ENCODE measurements at regions not wholly inside any gene's neighbourhood (a gene's known extent, or its start where the extent isn't known, plus 50 kb on each side); places are given as distances from the start of the nearest gene placed in this dataset.

GRCh38 chr5:60346393-60346792, 353.6 kb downstream of the DEPDC1B start:
- Histone ChIP-seq H3K4me1 (replicated peaks in 1 of 2) (no peaks in the 10 kb centered on the region), H3K4me3 (no peak overlapping the region), H3K27ac (no peak overlapping the region)
- in situ Hi-C loops (cut with MboI; ENCODE audit: low pct_unique_long_range_greater_than_20kb in 2 of 9, low sequenced_read_pairs in 9 of 9, unreplicated experiment in 9 of 9), result no loop called here
- WGBS, 10 experiments, result 0 to 100% (median 50%) methylated on average over 1 of the region's 1 CpG; no CpG with 5 or more reads in 5 of the 10 experiments
- ATAC-seq (replicated peaks in 6 of 8), result peak in 4 of 8 experiments; percentile 22 to 79 (median 50)

GRCh38 chr5:60343102-60343501, 356.9 kb downstream of the DEPDC1B start:
- 42 to 100% (median 87%) methylated on average over 1 to 4 of the region's 4 CpGs; no CpG with 5 or more reads in 1 of the 10 experiments for WGBS, 10 experiments
- Histone ChIP-seq H3K27ac (no peak overlapping the region), H3K4me3 (no peak overlapping the region), H3K4me1 (replicated peaks in 1 of 2) (no peaks in the 10 kb centered on the region)
- ATAC-seq (replicated peaks in 6 of 8), result no peak
- in situ Hi-C loops (cut with MboI; ENCODE audit: low pct_unique_long_range_greater_than_20kb in 2 of 9, low sequenced_read_pairs in 9 of 9, unreplicated experiment in 9 of 9), result no loop called here

GRCh38 chr5:60340965-60341471, 358.9 kb downstream of the DEPDC1B start:
- in situ Hi-C loops (cut with MboI; ENCODE audit: low pct_unique_long_range_greater_than_20kb in 2 of 9, low sequenced_read_pairs in 9 of 9, unreplicated experiment in 9 of 9), result no loop called here
- no peak overlapping the region for H3K27ac ChIP-seq
- ATAC-seq (replicated peaks in 6 of 8), result no peak
- no peaks in the 10 kb centered on the region for H3K4me1 ChIP-seq (replicated peaks in 1 of 2)
- 18 to 73% (median 59%) methylated on average over 1 to 2 of the region's 2 CpGs; no CpG with 5 or more reads in 2 of the 10 experiments for WGBS, 10 experiments
- H3K4me3 ChIP-seq, result no peak overlapping the region

- no peak for ATAC-seq (replicated peaks in 6 of 8)
- Histone ChIP-seq H3K4me3 (no peak overlapping the region), H3K27ac (no peak overlapping the region), H3K4me1 (replicated peaks in 1 of 2) (no peaks in the 10 kb centered on the region)
- in situ Hi-C loops (cut with MboI; ENCODE audit: low pct_unique_long_range_greater_than_20kb in 2 of 9, low sequenced_read_pairs in 9 of 9, unreplicated experiment in 9 of 9), result no loop called here
- 71 to 100% (median 85%) methylated on average over 1 of the region's 1 CpG; no CpG with 5 or more reads in 2 of the 10 experiments for WGBS, 10 experiments
These were observed 359.6 kb downstream of the DEPDC1B start for GRCh38 chr5:60340326-60340725.

- Histone ChIP-seq H3K27ac (no peak overlapping the region), H3K4me3 (no peak overlapping the region), H3K4me1 (replicated peaks in 1 of 2) (no peaks in the 10 kb centered on the region)
- WGBS, 10 experiments, result 17 to 100% (median 80%) methylated on average over 2 to 12 of the region's 12 CpGs; no CpG with 5 or more reads in 1 of the 10 experiments
- in situ Hi-C loops (cut with MboI; ENCODE audit: low pct_unique_long_range_greater_than_20kb in 2 of 9, low sequenced_read_pairs in 9 of 9, unreplicated experiment in 9 of 9), result no loop called here
- ATAC-seq (replicated peaks in 6 of 8), result no peak
These were observed 360.2 kb downstream of the DEPDC1B start for GRCh38 chr5:60339691-60340201.

- Histone ChIP-seq H3K4me1 (replicated peaks in 1 of 2) (peaks cover 0 to 4% of the 10 kb centered on the region in 2 donors), H3K4me3 (no peak overlapping the region), H3K27ac (no peak overlapping the region)
- in situ Hi-C loops (cut with MboI; ENCODE audit: low pct_unique_long_range_greater_than_20kb in 2 of 9, low sequenced_read_pairs in 9 of 9, unreplicated experiment in 9 of 9), result no loop called here
- no peak for ATAC-seq (replicated peaks in 6 of 8)
- WGBS, 10 experiments, result 90 to 100% (median 100%) methylated on average over 1 to 2 of the region's 3 CpGs; no CpG with 5 or more reads in 5 of the 10 experiments
These were observed 361.1 kb downstream of the DEPDC1B start for GRCh38 chr5:60338846-60339245.

GRCh38 chr5:60336491-60336890, 363.5 kb downstream of the DEPDC1B start:
- no peak for ATAC-seq (replicated peaks in 6 of 8)
- peaks cover 0 to 4% of the 10 kb centered on the region in 2 donors for H3K4me1 ChIP-seq (replicated peaks in 1 of 2)
- no peak overlapping the region for H3K4me3 ChIP-seq
- no peak overlapping the region for H3K27ac ChIP-seq
- in situ Hi-C loops (cut with MboI; ENCODE audit: low pct_unique_long_range_greater_than_20kb in 2 of 9, low sequenced_read_pairs in 9 of 9, unreplicated experiment in 9 of 9), result no loop called here

GRCh38 chr5:60335913-60336312, 364.1 kb downstream of the DEPDC1B start:
- 78 to 100% (median 93%) methylated on average over 1 to 2 of the region's 2 CpGs; no CpG with 5 or more reads in 2 of the 10 experiments for WGBS, 10 experiments
- Histone ChIP-seq H3K4me1 (replicated peaks in 1 of 2) (peaks cover 0 to 4% of the 10 kb centered on the region in 2 donors), H3K27ac (no peak overlapping the region), H3K4me3 (no peak overlapping the region)
- in situ Hi-C loops (cut with MboI; ENCODE audit: low pct_unique_long_range_greater_than_20kb in 2 of 9, low sequenced_read_pairs in 9 of 9, unreplicated experiment in 9 of 9), result no loop called here
- no peak for ATAC-seq (replicated peaks in 6 of 8)

- ATAC-seq (replicated peaks in 6 of 8), result peak in 7 of 8 experiments; percentile 58 to 96 (median 88)
- WGBS, 10 experiments, result 0 to 83% (median 42%) methylated on average over 1 to 2 of the region's 2 CpGs; no CpG with 5 or more reads in 2 of the 10 experiments
- Histone ChIP-seq H3K4me3 (no peak overlapping the region), H3K27ac (no peak overlapping the region), H3K4me1 (replicated peaks in 1 of 2) (peaks cover 0 to 4% of the 10 kb centered on the region in 2 donors)
- in situ Hi-C loops (cut with MboI; ENCODE audit: low pct_unique_long_range_greater_than_20kb in 2 of 9, low sequenced_read_pairs in 9 of 9, unreplicated experiment in 9 of 9), result no loop called here
These were observed 365.7 kb downstream of the DEPDC1B start for GRCh38 chr5:60334281-60334713.

GRCh38 chr5:60333005-60333571, 366.9 kb downstream of the DEPDC1B start:
- WGBS, 10 experiments, result 30 to 95% (median 67%) methylated on average over 3 to 6 of the region's 6 CpGs; no CpG with 5 or more reads in 3 of the 10 experiments
- Histone ChIP-seq H3K4me3 (no peak overlapping the region), H3K4me1 (replicated peaks in 1 of 2) (peaks cover 0 to 4% of the 10 kb centered on the region in 2 donors), H3K27ac (no peak overlapping the region)
- ATAC-seq (replicated peaks in 6 of 8), result peak in 6 of 8 experiments; percentile 7 to 72 (median 60)
- in situ Hi-C loops (cut with MboI; ENCODE audit: low pct_unique_long_range_greater_than_20kb in 2 of 9, low sequenced_read_pairs in 9 of 9, unreplicated experiment in 9 of 9), result no loop called here

GRCh38 chr5:60332244-60333004, 367.5 kb downstream of the DEPDC1B start:
- Histone ChIP-seq H3K4me1 (replicated peaks in 1 of 2) (peaks cover 0 to 4% of the 10 kb centered on the region in 2 donors), H3K4me3 (no peak overlapping the region), H3K27ac (no peak overlapping the region)
- WGBS, 10 experiments, result 14 to 100% (median 67%) methylated on average over 1 to 2 of the region's 2 CpGs; no CpG with 5 or more reads in 2 of the 10 experiments
- peak in 7 of 8 experiments; percentile 39 to 88 (median 71) for ATAC-seq (replicated peaks in 6 of 8)
- in situ Hi-C loops (cut with MboI; ENCODE audit: low pct_unique_long_range_greater_than_20kb in 2 of 9, low sequenced_read_pairs in 9 of 9, unreplicated experiment in 9 of 9), result no loop called here

GRCh38 chr5:60330236-60330635, 369.7 kb downstream of the DEPDC1B start:
- no peak for ATAC-seq (replicated peaks in 6 of 8)
- in situ Hi-C loops (cut with MboI; ENCODE audit: low pct_unique_long_range_greater_than_20kb in 2 of 9, low sequenced_read_pairs in 9 of 9, unreplicated experiment in 9 of 9), result no loop called here
- Histone ChIP-seq H3K4me3 (no peak overlapping the region), H3K4me1 (replicated peaks in 1 of 2) (peaks cover 0 to 4% of the 10 kb centered on the region in 2 donors), H3K27ac (no peak overlapping the region)
- WGBS, 10 experiments, result 33 to 100% (median 100%) methylated on average over 1 to 2 of the region's 3 CpGs; no CpG with 5 or more reads in 1 of the 10 experiments

- in situ Hi-C loops (cut with MboI; ENCODE audit: low pct_unique_long_range_greater_than_20kb in 2 of 9, low sequenced_read_pairs in 9 of 9, unreplicated experiment in 9 of 9), result no loop called here
- WGBS, 10 experiments, result 44 to 90% (median 76%) methylated on average over 1 to 2 of the region's 2 CpGs; no CpG with 5 or more reads in 1 of the 10 experiments
- Histone ChIP-seq H3K4me3 (no peak overlapping the region), H3K4me1 (replicated peaks in 1 of 2) (no peaks in the 10 kb centered on the region), H3K27ac (no peak overlapping the region)
- no peak for ATAC-seq (replicated peaks in 6 of 8)
These were observed 374.1 kb downstream of the DEPDC1B start for GRCh38 chr5:60325870-60326269.
